GM18909 (cell line): ENCODE measurements at regions not wholly inside any gene's neighbourhood (a gene's known extent, or its start where the extent isn't known, plus 50 kb on each side); places are given as distances from the start of the nearest gene placed in this dataset.

Source experiments
- ATAC-seq: cut with Tn5 transposase; IDR thresholded peaks from one replicate; pipeline ENCODE4 v1.9.1; 2021; ENCODE audit warnings: mild to moderate bottlenecking; ENCODE audit not compliant: unreplicated experiment, poor library complexity

- ATAC-seq = no peak
Observed at GRCh38 chr13:75231235-75231634, 250.7 kb downstream of the TBC1D4 start.

- no peak for ATAC-seq
Observed at GRCh38 chr13:75226733-75227435, 255.1 kb downstream of the TBC1D4 start.

GRCh38 chr13:75226092-75226491 is 255.9 kb downstream of the TBC1D4 start:
- ATAC-seq = no peak

- no peak for ATAC-seq
Observed at GRCh38 chr13:75225288-75226032, 256.5 kb downstream of the TBC1D4 start.

- ATAC-seq = no peak
Observed at GRCh38 chr13:75224053-75224742, 257.8 kb downstream of the TBC1D4 start.

- no peak for ATAC-seq
Observed at GRCh38 chr13:75222031-75222430, 259.9 kb downstream of the TBC1D4 start.

- no peak for ATAC-seq
Observed at GRCh38 chr13:75220861-75221260, 261.1 kb downstream of the TBC1D4 start.

- no peak for ATAC-seq
Observed at GRCh38 chr13:75220238-75220542, 261.8 kb downstream of the TBC1D4 start.

GRCh38 chr13:75219479-75220237 is 262.3 kb downstream of the TBC1D4 start:
- ATAC-seq = peak; percentile 99

GRCh38 chr13:75217949-75218348 is 264.0 kb downstream of the TBC1D4 start:
- no peak for ATAC-seq

- no peak for ATAC-seq
Observed at GRCh38 chr13:75216038-75216437, 265.9 kb downstream of the TBC1D4 start.

- no peak for ATAC-seq
Observed at GRCh38 chr13:75214846-75215245, 267.1 kb downstream of the TBC1D4 start.

GRCh38 chr13:75202981-75203380 is 279.0 kb downstream of the TBC1D4 start:
- no peak for ATAC-seq

- no peak for ATAC-seq
Observed at GRCh38 chr13:75197803-75198202, 284.2 kb downstream of the TBC1D4 start.

GRCh38 chr13:75196147-75196837 is 285.7 kb downstream of the TBC1D4 start:
- ATAC-seq = no peak

- no peak for ATAC-seq
Observed at GRCh38 chr13:75195495-75196146, 286.3 kb downstream of the TBC1D4 start.

GRCh38 chr13:75194717-75195462 is 287.1 kb downstream of the TBC1D4 start:
- ATAC-seq = no peak

- no peak for ATAC-seq
Observed at GRCh38 chr13:75186379-75186778, 295.6 kb downstream of the TBC1D4 start.

- no peak for ATAC-seq
Observed at GRCh38 chr13:75181906-75182305, 300.1 kb downstream of the TBC1D4 start.
